ENCODE measurements at regions not wholly inside any gene's neighbourhood (a gene's known extent, or its start where the extent isn't known, plus 50 kb on each side); places are given as distances from the start of the nearest gene placed in this dataset.

GRCh38 chr3:110343376-110343775, 728.2 kb upstream of the NECTIN3 start:
- no peak overlapping the region for H3K4me2 ChIP-seq (ENCODE audit: insufficient read depth, insufficient read length, low read length)
- no peak for TF ChIP-seq CTCF (conservative IDR thresholded peaks at IDR 0.05)
- DNase-seq: no peak
- no peak overlapping the region for H3T11ph ChIP-seq (ENCODE audit: low read length)
- H3K9me3 Mint-ChIP-seq: no peaks in the 10 kb centered on the region; a peak in 1 of 5 replicates
- H3K79me2 ChIP-seq (ENCODE audit: insufficient read depth, low read length): no peaks in the 10 kb centered on the region
- no peaks in the 10 kb centered on the region for H3K27me3 Mint-ChIP-seq (ENCODE audit: low read depth)
- no peaks in the 10 kb centered on the region for H3K4me1 Mint-ChIP-seq
- no peaks in the 10 kb centered on the region for H3K79me1 ChIP-seq (ENCODE audit: insufficient read depth, low read depth, low read length, poor library complexity, severe bottlenecking)
- no peaks in the 10 kb centered on the region for H3K23me2 ChIP-seq (ENCODE audit: insufficient read length, low read depth, low read length, poor library complexity, severe bottlenecking)
- H2BK12ac ChIP-seq (ENCODE audit: insufficient read length, low read depth, low read length): no peak overlapping the region
- H3K18ac ChIP-seq (ENCODE audit: insufficient read length, low read depth, low read length): no peak overlapping the region
- no peak overlapping the region for H3K27ac Mint-ChIP-seq
- no peak overlapping the region for H4K5ac ChIP-seq (ENCODE audit: insufficient read length, low read depth, low read length)
- no peak overlapping the region for H3K27ac ChIP-seq (ENCODE audit: insufficient read length, low read depth, low read length)
- no peak overlapping the region for H3K23ac ChIP-seq (ENCODE audit: insufficient read length, low read depth, low read length)
- H3K56ac ChIP-seq (ENCODE audit: insufficient read length, low read depth, low read length): no peak overlapping the region
- no peaks in the 10 kb centered on the region for H3K27me3 ChIP-seq (ENCODE audit: insufficient read depth, low read length)
- H3K14ac ChIP-seq (ENCODE audit: insufficient read depth, low read length): no peak overlapping the region
- no peak overlapping the region for H2AK5ac ChIP-seq (ENCODE audit: insufficient read length, low read length)
- H4K20me1 ChIP-seq (ENCODE audit: control insufficient read depth, insufficient read depth, insufficient read length): no peaks in the 10 kb centered on the region
- no peak overlapping the region for H3K9ac ChIP-seq (ENCODE audit: extremely low read depth, insufficient read length, low read length)
- H4K91ac ChIP-seq (ENCODE audit: insufficient read length, low read depth, low read length): no peak overlapping the region
- no peaks in the 10 kb centered on the region for H3K36me3 Mint-ChIP-seq (ENCODE audit: insufficient read depth in 1 of 3, low read depth in 3 of 3)
- H3K4me3 Mint-ChIP-seq: no peak overlapping the region
- H3K4me1 ChIP-seq (ENCODE audit: insufficient read depth, low read length): no peaks in the 10 kb centered on the region; the same call in 1 of the 2 replicates
- H4K8ac ChIP-seq (replicated peaks; ENCODE audit: insufficient read length, low read depth, low read length): no peak overlapping the region
- H2BK20ac ChIP-seq (ENCODE audit: low read depth, low read length, poor library complexity, severe bottlenecking): no peak overlapping the region
- no peak overlapping the region for H2AFZ ChIP-seq (ENCODE audit: low read length)
- H2BK15ac ChIP-seq (ENCODE audit: low read depth, low read length): no peak overlapping the region
- WGBS (ENCODE audit: extremely low coverage, insufficient read length, low lambda C conversion rate): no CpG with 5 or more reads among the region's 3 CpGs
- no peak overlapping the region for H2BK5ac ChIP-seq (ENCODE audit: insufficient read length, low read length)
- H2BK120ac ChIP-seq (ENCODE audit: low read depth, low read length, poor library complexity, severe bottlenecking): no peak overlapping the region
- H3K4ac ChIP-seq (ENCODE audit: low read depth, low read length): no peak overlapping the region
- H3K9me3 ChIP-seq (ENCODE audit: control insufficient read depth, low read depth, low read length): no peaks in the 10 kb centered on the region

All from H9 (cell line).